ENCODE measurements at regions not wholly inside any gene's neighbourhood (a gene's known extent, or its start where the extent isn't known, plus 50 kb on each side); places are given as distances from the start of the nearest gene placed in this dataset.

DNA sequence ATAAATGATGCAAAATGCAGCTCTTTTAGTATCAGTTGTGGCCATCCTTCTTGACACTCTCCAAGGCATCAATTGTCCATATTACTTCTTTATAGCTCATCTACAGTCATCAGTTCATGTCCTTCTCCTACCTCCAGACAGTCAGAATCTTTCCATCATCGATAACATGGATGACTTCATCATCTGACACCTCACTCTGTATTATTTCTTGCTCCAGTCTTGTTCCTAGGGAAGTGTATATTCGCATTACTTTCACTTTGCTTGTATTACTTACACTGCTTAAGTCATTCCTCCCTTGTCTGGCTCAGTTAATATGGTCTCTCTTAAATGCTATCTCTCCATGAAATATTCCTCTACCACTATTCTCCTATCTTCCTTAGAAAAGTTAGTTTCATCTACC, 999.1 kb upstream of the SLC10A2 start:
- no peak for DNase-seq (ENCODE audit: low read depth)

DNA sequence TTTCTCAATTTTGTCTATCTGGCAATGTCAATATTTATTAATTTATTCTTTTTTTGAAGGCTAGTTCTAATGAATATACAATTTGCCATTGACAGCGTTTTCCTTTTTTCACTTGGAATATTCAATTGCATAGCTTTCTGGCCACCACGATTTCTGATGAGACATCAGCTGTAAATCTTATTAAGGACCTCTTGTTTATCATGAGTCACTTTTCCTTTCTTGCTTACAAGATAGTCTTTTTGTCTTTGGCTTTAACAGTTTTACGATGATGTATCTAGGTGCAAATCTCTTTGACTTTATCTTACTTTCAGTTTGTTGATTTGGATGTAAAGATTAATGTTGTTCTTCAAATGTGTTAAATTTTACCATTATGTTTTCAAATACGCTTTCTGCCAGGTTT, 991.6 kb upstream of the SLC10A2 start:
- no peak for DNase-seq (ENCODE audit: low read depth)

DNA sequence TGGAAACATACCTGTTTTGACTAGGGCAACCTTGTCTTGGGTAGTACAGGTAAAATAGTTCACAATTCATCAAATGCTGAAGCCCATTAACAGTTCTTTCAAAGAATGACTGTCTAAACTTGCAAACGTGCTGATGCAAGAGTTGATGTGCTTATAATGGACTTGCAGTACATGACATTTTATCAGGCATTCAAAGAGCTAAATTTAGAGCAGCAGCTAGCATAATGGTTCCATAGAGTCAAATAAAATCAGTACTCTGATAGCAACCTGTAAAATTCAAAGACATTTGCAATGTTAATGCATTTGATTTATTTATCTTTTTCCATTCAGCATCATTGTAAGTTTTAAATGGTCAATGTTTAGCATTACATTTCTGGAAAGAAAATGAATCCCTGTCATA, 979.7 kb upstream of the SLC10A2 start:
- DNase-seq (ENCODE audit: low read depth), result no peak

GRCh38 chr13:104043184-104043583, 977.0 kb upstream of the SLC10A2 start:
- DNase-seq (ENCODE audit: low read depth), result no peak

DNA sequence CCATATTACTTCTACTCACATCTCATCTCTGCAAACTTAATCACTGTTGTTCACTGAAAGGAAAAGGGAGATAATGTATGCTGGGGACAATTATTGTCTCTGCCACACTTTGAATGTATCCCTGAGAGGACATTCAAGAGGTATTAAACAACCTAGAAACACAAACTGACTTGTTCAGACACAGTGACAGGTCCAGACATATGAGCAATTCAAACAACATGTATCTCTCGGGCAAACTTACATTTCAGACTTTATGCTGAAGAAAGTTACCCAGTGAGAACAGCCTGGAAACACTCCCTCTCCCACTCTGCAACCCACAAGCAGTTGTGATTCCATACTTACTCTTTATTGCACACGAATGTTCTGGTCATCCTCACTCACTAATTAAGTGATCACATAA, 968.7 kb upstream of the SLC10A2 start:
- DNase-seq (ENCODE audit: low read depth), result no peak

GRCh38 chr13:104025303-104025702, 959.1 kb upstream of the SLC10A2 start:
- no peak for DNase-seq (ENCODE audit: low read depth)

GRCh38 chr13:104024416-104025170, 958.4 kb upstream of the SLC10A2 start:
- no peak for DNase-seq (ENCODE audit: low read depth)

GRCh38 chr13:104021806-104022397, 955.7 kb upstream of the SLC10A2 start:
- no peak for DNase-seq (ENCODE audit: low read depth)

- no peak for DNase-seq (ENCODE audit: low read depth)
Observed at GRCh38 chr13:104017317-104017716, 951.1 kb upstream of the SLC10A2 start.

GRCh38 chr13:104015646-104016396, 949.6 kb upstream of the SLC10A2 start:
- DNase-seq (ENCODE audit: low read depth), result no peak

DNA sequence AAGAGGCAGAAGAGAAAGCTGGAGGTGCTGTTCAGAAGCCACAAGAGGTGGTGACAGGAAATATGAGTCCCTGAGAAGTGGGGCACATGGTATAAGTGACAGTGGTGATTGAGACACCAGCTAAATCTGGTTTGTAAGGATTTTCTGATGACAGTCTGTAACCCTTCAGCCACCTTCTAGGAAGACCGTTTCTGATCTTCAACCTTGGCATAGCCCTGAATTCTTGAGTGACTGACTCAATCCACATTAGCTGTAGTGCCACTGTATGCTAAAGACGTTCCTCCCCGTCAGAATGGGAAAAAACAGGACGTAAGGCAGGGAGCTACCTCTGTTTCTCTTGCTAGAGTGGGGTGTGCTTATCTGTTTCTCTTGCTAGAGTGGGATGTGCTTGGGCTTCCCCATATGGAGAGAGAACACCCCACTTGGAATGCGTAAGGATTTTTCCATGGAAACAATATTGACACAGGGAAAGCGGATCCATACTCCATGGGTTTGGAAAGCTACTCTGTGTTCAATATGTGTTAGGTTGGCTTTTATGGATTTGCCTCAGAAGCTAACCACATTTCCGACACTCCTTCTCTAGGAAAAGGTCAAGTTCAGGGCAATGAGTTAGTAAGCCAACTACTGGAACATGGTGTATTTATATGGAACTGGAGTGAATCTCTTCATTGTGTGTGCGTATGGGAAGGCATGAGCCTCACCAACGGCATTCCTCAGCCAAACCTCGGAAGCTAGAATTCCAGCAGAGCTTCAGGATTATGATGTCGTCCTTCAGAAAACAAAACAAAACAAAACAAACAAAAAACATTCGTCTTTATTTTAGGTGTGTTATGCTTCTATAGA, 948.8 kb upstream of the SLC10A2 start:
- DNase-seq (ENCODE audit: low read depth), result no peak

GRCh38 chr13:104011505-104012241, 945.5 kb upstream of the SLC10A2 start:
- no peak for DNase-seq (ENCODE audit: low read depth)

DNA sequence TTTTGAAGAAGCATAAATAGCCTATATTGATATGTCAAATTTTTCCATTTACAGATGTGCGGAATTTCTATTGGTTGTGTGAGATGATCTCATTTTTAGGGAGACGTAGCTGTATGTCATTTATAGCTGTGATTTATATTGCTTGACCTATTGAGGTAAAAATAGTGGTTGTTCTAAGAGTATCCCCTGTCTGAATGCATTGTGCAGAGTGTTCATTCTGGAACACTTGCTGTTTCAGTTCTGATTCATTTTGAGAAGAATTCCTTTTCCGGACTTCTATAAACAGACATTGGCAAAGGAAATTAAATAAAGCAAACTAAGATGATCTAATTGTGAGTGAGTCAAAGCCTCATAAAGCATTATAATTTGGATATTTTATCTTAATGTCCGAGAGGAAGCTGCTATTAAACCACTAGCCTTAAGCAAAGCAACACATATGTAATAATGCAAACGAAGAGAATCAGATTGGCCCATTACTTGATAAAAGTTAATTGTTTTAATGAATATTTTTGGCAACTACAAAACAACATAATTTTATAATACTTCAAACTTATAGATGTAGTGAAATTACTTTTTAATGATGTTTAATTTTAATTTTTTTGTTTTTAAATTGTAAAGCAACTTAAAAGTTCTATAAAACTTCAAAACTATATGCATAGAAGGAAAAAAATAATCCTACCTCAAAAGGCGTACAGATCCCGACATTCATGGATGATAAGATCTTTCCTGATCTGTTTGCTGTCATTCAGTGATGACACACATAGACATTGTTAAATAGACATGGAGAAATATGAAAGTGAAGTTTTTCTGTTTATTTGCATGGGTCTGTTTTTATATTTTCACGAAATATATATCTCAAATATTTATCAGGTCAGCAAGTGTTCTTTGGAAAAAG, 942.6 kb upstream of the SLC10A2 start:
- DNase-seq (ENCODE audit: low read depth), result no peak

DNA sequence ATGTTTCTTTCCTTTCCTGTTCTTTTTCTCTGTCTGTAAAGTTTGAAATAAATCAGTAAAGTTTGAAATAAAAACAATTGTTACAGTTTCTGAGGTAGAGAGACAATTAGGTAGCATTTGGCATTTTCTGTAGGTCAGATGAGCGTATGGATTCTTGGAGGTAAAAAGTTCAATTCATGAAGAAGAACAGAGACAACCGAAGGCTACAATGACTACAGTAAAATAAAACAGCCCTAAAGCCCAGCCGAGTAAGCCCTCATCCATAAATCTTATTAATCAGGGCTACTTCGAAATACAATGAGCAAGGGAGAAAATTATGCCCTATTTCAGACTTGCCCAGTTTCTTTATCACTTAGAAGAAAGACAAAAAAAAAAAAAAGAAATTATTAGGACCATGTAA, 941.9 kb upstream of the SLC10A2 start:
- no peak for DNase-seq (ENCODE audit: low read depth)

GRCh38 chr13:104006625-104007075, 940.4 kb upstream of the SLC10A2 start:
- DNase-seq (ENCODE audit: low read depth), result no peak

DNA sequence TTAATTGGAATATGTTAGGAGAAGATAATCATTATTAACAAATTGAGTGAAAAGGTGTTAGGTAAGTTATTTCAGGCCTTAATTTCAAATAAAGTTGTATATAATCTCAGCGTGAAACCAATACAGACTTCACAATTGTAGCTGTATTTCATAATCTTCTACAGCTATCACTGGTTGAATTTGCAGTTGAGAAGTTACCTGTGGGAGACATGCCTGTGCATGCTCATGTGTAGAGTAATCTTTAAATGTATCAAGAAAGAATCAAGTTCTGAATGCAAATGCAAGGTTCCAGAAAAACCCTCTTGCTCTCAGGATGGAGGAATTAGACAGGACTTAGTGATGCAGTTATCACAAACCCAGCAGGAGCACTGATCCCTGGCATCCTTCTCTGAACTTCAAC, 938.4 kb upstream of the SLC10A2 start:
- DNase-seq (ENCODE audit: low read depth), result no peak

DNA sequence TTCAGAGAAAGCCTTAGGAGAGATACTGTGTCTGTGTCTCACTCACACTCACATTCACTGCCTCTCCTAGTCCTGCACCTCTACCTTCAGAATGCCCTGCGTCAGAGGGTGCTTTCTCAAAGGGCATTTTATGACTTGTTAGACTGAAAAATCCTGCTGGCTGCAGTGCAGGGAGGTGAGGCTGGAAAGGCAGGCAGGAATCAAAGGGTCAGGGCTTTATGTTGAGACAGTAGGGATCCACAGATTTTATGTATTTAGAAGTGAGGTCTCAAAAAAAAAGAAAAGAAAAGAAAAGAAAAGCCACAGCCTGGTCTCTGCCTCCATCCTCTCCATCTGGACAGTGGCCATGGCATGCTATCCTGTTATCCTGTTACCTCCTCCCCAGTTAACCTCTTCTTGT, 936.0 kb upstream of the SLC10A2 start:
- DNase-seq (ENCODE audit: low read depth), result no peak

GRCh38 chr13:104001766-104002165, 935.5 kb upstream of the SLC10A2 start:
- no peak for DNase-seq (ENCODE audit: low read depth)

DNA sequence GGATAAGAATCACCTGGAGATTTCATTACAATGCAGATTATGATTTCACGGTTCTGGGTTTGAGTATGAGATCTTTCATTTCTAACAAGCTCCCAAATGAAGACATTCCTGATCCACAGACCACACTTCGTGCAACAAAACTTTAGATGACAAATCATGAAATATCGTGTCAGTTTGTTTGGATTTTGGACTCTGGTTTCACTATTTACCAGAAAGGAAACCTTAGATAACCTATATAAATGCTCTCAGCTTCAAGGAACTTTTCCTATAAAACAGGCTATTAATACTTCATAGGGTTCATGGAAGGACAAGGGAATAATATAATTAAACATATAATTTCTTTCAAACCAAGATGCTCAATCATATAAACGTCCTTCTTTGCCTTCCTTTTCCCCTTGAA, 930.5 kb upstream of the SLC10A2 start:
- DNase-seq (ENCODE audit: low read depth), result no peak

DNA sequence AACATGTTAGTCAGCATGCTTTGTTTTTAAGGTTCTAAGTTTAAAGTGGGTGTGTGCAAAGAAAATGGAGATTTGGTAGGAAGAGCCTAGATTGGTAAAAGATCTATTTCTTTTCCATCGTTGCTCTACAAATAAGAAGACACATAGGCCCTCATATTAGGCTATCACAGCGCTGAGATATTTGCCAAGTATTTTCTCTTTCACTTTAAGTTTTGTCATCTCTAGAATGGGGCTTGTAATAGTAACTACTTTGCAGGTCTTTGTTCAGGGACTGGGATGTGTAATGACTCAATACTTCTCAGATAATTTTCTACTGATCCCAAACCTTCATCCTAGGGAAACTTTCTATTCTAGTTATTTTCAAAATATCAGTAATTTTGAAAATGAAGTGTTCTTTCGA, 917.7 kb upstream of the SLC10A2 start:
- no peak for DNase-seq (ENCODE audit: low read depth)

GRCh38 chr13:103976371-103976770, 910.2 kb upstream of the SLC10A2 start:
- DNase-seq (ENCODE audit: low read depth), result no peak

Measured in activated gamma-delta T cell treated with anti-CD3 and anti-CD28 coated beads, Interleukin-2, amount 50 U/mL, for 16 hours (primary cell).